SK-N-MC (cell line): ENCODE measurements at regions not wholly inside any gene's neighbourhood (a gene's known extent, or its start where the extent isn't known, plus 50 kb on each side); places are given as distances from the start of the nearest gene placed in this dataset.

Experiments used
- DNase-seq: peaks from one replicate; pipeline ENCODE4 v3.0.0-alpha.2; 2011; ENCODE audit warnings: low read depth, low spot score
- H3K27ac ChIP-seq: fragments of 200-600 bp; sonication (generic); 2 replicates; pipeline ENCODE4 v1.5.1; 2016; ENCODE audit warnings: mixed run types
- H3K36me3 ChIP-seq: fragments of 200-600 bp; sonication (generic); 2 replicates; pipeline ENCODE4 v1.6.1; 2017; ENCODE audit warnings: antibody characterized with exemption, low read length, mixed read lengths; ENCODE audit not compliant: insufficient read depth
- H3K4me3 ChIP-seq: fragments of 200-600 bp; sonication (generic); 2 replicates; pipeline ENCODE4 v1.5.1; 2016
- H3K9ac ChIP-seq: fragments of 200-600 bp; sonication (generic); 2 replicates; pipeline ENCODE4 v1.8.0; 2017; ENCODE audit warnings: mixed run types, mixed read lengths; ENCODE audit not compliant: insufficient read length
- H3K9me3 ChIP-seq: fragments of 200-600 bp; sonication (generic); 2 replicates; pipeline ENCODE4 v1.6.1; 2017; ENCODE audit warnings: low read depth, mild to moderate bottlenecking, antibody characterized with exemption, low read length, moderate library complexity, mixed read lengths
- EZH2 ChIP-seq: fragments of 200-600 bp; sonication (generic); IDR thresholded peaks from one replicate; pipeline ENCODE4 v1.6.1; 2017; ENCODE audit warnings: antibody characterized with exemption
- FOXP2 ChIP-seq: optimal IDR thresholded peaks from 2 replicates; pipeline ENCODE3; 2011; ENCODE audit warnings: mild to moderate bottlenecking, moderate library complexity; ENCODE audit not compliant: insufficient read depth; ENCODE audit errors: extremely low read length, control extremely low read depth
- POLR2AphosphoS5 ChIP-seq: IDR thresholded peaks from 2 replicates; pipeline ENCODE4 v1.6.1; 2012; ENCODE audit warnings: mild to moderate bottlenecking, low read depth, low read length, borderline replicate concordance

DNA sequence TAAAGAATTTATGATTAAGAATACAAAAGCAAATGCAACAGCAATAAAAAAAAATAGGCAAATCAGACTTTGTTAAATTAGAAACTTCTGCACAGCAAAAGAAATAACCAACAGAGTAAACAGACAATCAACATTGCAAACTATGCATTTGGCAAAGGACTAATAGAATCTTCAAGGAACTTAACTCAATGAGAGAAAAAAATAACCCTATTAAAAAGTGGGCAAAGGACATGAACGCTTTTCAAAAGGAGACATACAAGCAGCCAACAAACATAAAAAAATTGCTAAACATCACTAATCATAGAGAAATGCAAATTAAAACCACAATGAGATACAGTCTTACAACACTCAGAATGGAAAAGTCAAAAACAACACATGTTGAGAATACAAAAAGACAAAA lies 166.0 kb upstream of the DSEL start:
- Histone ChIP-seq H3K4me3 (no peak overlapping the region), H3K36me3 (no peaks in the 10 kb centered on the region), H3K9me3 (no peaks in the 10 kb centered on the region), H3K9ac (no peak overlapping the region), H3K27ac (no peak overlapping the region)
- TF ChIP-seq FOXP2: no peak
- no peak for TF ChIP-seq EZH2
- no peak for TF ChIP-seq POLR2AphosphoS5
- DNase-seq: no peak

DNA sequence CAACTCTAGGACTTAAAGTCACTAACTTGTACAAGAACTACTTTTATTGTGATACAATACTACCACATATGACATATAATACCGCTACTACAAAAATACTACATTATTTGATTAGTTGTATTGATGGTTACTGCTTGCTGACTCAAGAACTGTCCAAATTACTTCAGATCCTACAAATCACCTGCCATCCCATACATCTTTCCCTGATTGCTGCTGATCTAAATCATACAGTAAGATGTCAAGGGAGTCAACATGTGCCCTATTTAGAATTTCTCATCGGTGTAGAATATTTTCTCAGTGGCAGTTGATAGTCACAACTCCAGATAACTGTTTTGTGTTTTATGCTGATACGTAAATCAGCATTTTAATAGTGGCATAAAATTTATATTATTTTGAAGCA lies 161.0 kb upstream of the DSEL start:
- Histone ChIP-seq H3K9me3 (no peaks in the 10 kb centered on the region), H3K27ac (no peak overlapping the region), H3K9ac (no peak overlapping the region), H3K36me3 (no peaks in the 10 kb centered on the region), H3K4me3 (no peak overlapping the region)
- TF ChIP-seq EZH2: no peak
- no peak for DNase-seq

DNA sequence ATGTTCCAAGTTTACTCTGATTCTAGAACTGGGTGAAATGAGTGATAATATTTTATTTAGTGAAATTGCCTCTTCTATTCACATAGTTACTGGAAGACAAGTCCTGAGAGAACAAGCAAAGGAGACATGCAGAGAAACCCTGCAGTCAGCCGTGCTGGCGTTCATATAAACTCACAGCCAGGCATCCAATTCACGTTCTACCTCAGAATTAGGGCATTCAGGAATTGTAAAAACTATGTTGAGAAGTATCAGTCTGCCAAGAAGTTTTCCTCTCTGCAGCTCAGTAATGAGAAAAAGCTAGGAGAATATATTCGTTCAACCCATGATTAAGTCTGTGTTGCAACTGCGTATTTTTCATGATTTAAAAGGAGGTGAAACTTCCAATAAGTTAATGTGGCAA lies 156.2 kb upstream of the DSEL start:
- peak overlapping the region; percentile 17 for H3K4me3 ChIP-seq
- H3K9me3 ChIP-seq: no peaks in the 10 kb centered on the region
- no peaks in the 10 kb centered on the region for H3K36me3 ChIP-seq
- no peak for DNase-seq
- H3K9ac ChIP-seq: no peak overlapping the region
- TF ChIP-seq EZH2 (no peak), POLR2AphosphoS5 (no peak), FOXP2 (no peak)
- peak overlapping the region; percentile 47; the same call in 1 of the 2 replicates for H3K27ac ChIP-seq

GRCh38 chr18:67672155-67672554 lies 155.6 kb upstream of the DSEL start:
- TF ChIP-seq EZH2: no peak
- peak; percentile 30; the same call in 1 of the 2 replicates for TF ChIP-seq POLR2AphosphoS5
- no peaks in the 10 kb centered on the region for H3K36me3 ChIP-seq

DNA sequence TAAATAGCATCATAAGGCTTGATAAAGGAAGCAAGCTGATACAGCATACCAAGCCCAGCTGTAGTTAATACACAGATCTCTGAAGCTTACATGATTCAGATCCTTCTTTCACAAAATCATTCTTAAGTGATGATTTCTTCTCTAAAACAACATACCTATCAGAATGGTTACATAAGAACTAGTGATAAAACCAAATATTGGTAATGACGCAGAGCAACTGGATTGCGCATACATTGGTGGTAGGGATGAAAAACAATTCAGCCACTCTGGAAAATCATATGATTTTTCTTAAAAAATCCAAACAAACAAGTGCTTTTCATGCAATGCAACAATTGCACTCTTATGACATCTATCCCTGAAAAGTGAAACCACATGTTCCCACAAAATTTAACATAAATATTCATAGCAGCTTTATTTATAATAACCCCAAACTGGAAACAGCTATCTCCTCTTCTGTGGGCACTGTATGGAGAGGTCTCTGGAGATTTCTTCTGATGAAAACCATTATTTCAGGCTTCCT lies 153.6 kb upstream of the DSEL start:
- DNase-seq: peak; percentile 92
- H3K27ac ChIP-seq: peak overlapping the region; percentile 37; the same call in 1 of the 2 replicates
- H3K9me3 ChIP-seq: no peaks in the 10 kb centered on the region
- no peak overlapping the region for H3K9ac ChIP-seq
- peak overlapping the region; percentile 33 for H3K4me3 ChIP-seq
- no peak for TF ChIP-seq FOXP2
- peak; percentile 70; the same call in 1 of the 2 replicates for TF ChIP-seq POLR2AphosphoS5
- H3K36me3 ChIP-seq: no peaks in the 10 kb centered on the region

More at GRCh38 chr18:67672155-67672554, 155.6 kb upstream of the DSEL start:
- H3K9me3 ChIP-seq: no peaks in the 10 kb centered on the region
- H3K4me3 ChIP-seq: 0 out of 2 replicates have a peak overlapping the region, but pooled peaks have one; percentile 8
- DNase-seq: peak; percentile 75
- H3K9ac ChIP-seq: no peak overlapping the region
- peak overlapping the region; percentile 47; the same call in 1 of the 2 replicates for H3K27ac ChIP-seq

GRCh38 chr18:67665266-67665665 lies 148.7 kb upstream of the DSEL start:
- Histone ChIP-seq H3K4me3 (no peak overlapping the region), H3K9ac (no peak overlapping the region), H3K36me3 (no peaks in the 10 kb centered on the region), H3K27ac (0 out of 2 replicates have a peak overlapping the region, but pooled peaks have one; percentile 83), H3K9me3 (no peaks in the 10 kb centered on the region)
- TF ChIP-seq FOXP2: no peak
- no peak for TF ChIP-seq EZH2
- TF ChIP-seq POLR2AphosphoS5: no peak
- DNase-seq: no peak

DNA sequence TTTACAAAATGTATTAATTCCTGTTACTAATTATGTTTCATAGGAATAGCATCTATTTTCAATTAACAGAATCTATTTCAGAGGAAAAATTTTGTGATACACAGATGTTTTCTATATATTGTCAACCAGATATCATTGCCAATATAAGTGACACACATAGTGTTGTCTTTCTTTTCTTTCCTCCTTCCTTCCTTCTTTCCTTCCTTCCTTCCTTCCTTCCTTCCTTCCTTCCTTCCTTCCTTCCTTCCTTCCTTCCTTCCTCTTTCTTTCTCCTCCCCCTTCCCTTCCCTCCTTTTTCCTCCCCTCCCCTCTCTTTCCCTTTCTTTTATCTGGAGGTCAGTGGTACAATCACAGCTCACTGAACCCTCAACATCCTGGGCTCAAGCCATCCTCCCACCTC lies 146.5 kb upstream of the DSEL start:
- no peak overlapping the region for H3K9ac ChIP-seq
- TF ChIP-seq FOXP2: no peak
- TF ChIP-seq POLR2AphosphoS5: peak; percentile 51; the same call in 1 of the 2 replicates
- no peak for TF ChIP-seq EZH2
- H3K4me3 ChIP-seq: no peak overlapping the region
- H3K36me3 ChIP-seq: no peaks in the 10 kb centered on the region
- H3K27ac ChIP-seq: peak overlapping the region; percentile 84
- no peak for DNase-seq
- no peaks in the 10 kb centered on the region for H3K9me3 ChIP-seq

GRCh38 chr18:67661555-67661954 lies 145.0 kb upstream of the DSEL start:
- Histone ChIP-seq H3K36me3 (no peaks in the 10 kb centered on the region), H3K4me3 (no peak overlapping the region), H3K9me3 (no peaks in the 10 kb centered on the region), H3K27ac (peak overlapping the region; percentile 84; the same call in 1 of the 2 replicates), H3K9ac (no peak overlapping the region)
- DNase-seq: no peak
- TF ChIP-seq EZH2: no peak
- no peak for TF ChIP-seq FOXP2

GRCh38 chr18:67654101-67654500 lies 137.6 kb upstream of the DSEL start:
- Histone ChIP-seq H3K27ac (no peak overlapping the region), H3K9me3 (no peaks in the 10 kb centered on the region), H3K9ac (no peak overlapping the region), H3K36me3 (no peaks in the 10 kb centered on the region), H3K4me3 (no peak overlapping the region)
- TF ChIP-seq POLR2AphosphoS5 (no peak), EZH2 (no peak), FOXP2 (no peak)
- no peak for DNase-seq

DNA sequence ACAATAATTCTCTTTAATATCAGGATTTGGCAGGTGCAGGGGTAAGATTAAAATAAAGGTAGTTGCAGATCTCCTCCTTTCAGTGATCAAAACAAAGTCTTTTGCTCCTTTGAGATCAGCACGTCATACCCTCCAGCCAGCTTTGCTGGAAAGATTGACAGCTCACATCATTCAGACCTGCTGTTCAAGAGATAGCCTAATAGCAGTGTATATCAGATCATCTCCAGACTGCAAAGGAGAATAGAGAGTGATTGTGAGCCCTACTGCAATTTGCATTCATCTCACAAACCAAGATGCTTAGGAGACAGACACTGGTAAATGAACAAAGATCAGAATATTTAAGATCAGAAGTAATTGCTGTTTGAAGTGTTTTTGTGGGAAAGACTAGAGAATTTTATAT lies 135.8 kb upstream of the DSEL start:
- DNase-seq: no peak
- TF ChIP-seq EZH2: no peak
- no peak for TF ChIP-seq FOXP2
- no peak for TF ChIP-seq POLR2AphosphoS5

More for the DNA sequence above, 135.8 kb upstream of the DSEL start:
- no peaks in the 10 kb centered on the region for H3K9me3 ChIP-seq
- no peak overlapping the region for H3K9ac ChIP-seq
- H3K36me3 ChIP-seq: no peaks in the 10 kb centered on the region
- H3K27ac ChIP-seq: no peak overlapping the region
- H3K4me3 ChIP-seq: no peak overlapping the region
